OCI-LY1 (cell line): ENCODE measurements at regions not wholly inside any gene's neighbourhood (a gene's known extent, or its start where the extent isn't known, plus 50 kb on each side); places are given as distances from the start of the nearest gene placed in this dataset.
"Not testable (repeated sequence)": the region's sequence is repeated elsewhere in the genome, so short reads cannot be mapped to it uniquely, and the experiment has no call there.

Experiments used
- H2AFZ ChIP-seq: fragments of 200-600 bp; sonication (generic), shearing (Covaris generic); 2 replicates; pipeline ENCODE4 v1.6.0; 2014; ENCODE audit warnings: antibody characterized with exemption, mild to moderate bottlenecking, low read length
- H3F3A ChIP-seq: fragments of 200-600 bp; sonication (generic), shearing (Covaris generic); 2 replicates; pipeline ENCODE4 v1.6.0; 2014; ENCODE audit warnings: mild to moderate bottlenecking, antibody characterized with exemption, low read length, moderate library complexity; ENCODE audit not compliant: insufficient read depth
- H3K27ac ChIP-seq: fragments of 200-600 bp; sonication (generic); 2 replicates; pipeline ENCODE4 v1.5.1; 2014; ENCODE audit warnings: low read length, mixed run types, mild to moderate bottlenecking, low read depth; ENCODE audit not compliant: poor library complexity, severe bottlenecking
- H3K27me3 ChIP-seq: fragments of 200-600 bp; sonication (generic); 2 replicates; pipeline ENCODE4 v1.6.0; 2014; ENCODE audit warnings: antibody characterized with exemption, mild to moderate bottlenecking, low read length, moderate library complexity; ENCODE audit not compliant: insufficient read depth
- H3K36me3 ChIP-seq: fragments of 200-600 bp; sonication (generic); 2 replicates; pipeline ENCODE4 v1.6.1; 2014; ENCODE audit warnings: mild to moderate bottlenecking, antibody characterized with exemption, low read length, moderate library complexity, mixed read lengths; ENCODE audit not compliant: insufficient read depth
- H3K4me1 ChIP-seq: fragments of 200-600 bp; sonication (generic); 2 replicates; pipeline ENCODE4 v1.5.1; 2014; ENCODE audit warnings: mild to moderate bottlenecking, low read length, moderate library complexity; ENCODE audit not compliant: insufficient read depth, severe bottlenecking
- H3K4me2 ChIP-seq: fragments of 200-600 bp; sonication (generic), shearing (Covaris generic); 2 replicates; pipeline ENCODE4 v1.6.1; 2014; ENCODE audit warnings: low read length
- H3K4me3 ChIP-seq: fragments of 200-600 bp; sonication (generic); 2 replicates; pipeline ENCODE4 v1.5.1; 2014; ENCODE audit warnings: low read length, low read depth, mild to moderate bottlenecking, mixed read lengths; ENCODE audit not compliant: poor library complexity, severe bottlenecking
- H3K79me2 ChIP-seq: fragments of 200-600 bp; shearing (Covaris generic); 2 replicates; pipeline ENCODE4 v1.6.1; 2016; ENCODE audit warnings: mixed run types, low read length, mixed read lengths; ENCODE audit not compliant: insufficient read depth
- H3K9ac ChIP-seq: fragments of 200-600 bp; sonication (generic), shearing (Covaris generic); 2 replicates; pipeline ENCODE4 v1.6.1; 2014; ENCODE audit warnings: mild to moderate bottlenecking, low read length, mixed read lengths
- H3K9me2 ChIP-seq: fragments of 200-600 bp; sonication (generic), shearing (Covaris generic); 2 replicates; pipeline ENCODE4 v1.6.1; 2014; ENCODE audit warnings: low read depth, mild to moderate bottlenecking, low read length, mixed read lengths
- H3K9me3 ChIP-seq: fragments of 200-600 bp; shearing (Covaris generic); 2 replicates; pipeline ENCODE4 v1.6.1; 2014; ENCODE audit warnings: low read length, mixed read lengths
- H4K20me1 ChIP-seq: fragments of 200-600 bp; sonication (generic), shearing (Covaris generic); 2 replicates; pipeline ENCODE4 v1.6.0; 2016; ENCODE audit warnings: mild to moderate bottlenecking, low read length; ENCODE audit not compliant: insufficient read depth
- CTCF ChIP-seq: fragments of 200-600 bp; sonication (generic), shearing (Covaris generic); IDR thresholded peaks from 2 replicates; pipeline ENCODE4 v1.5.1; 2017; ENCODE audit warnings: mild to moderate bottlenecking, antibody characterized with exemption, low read length, moderate library complexity, mixed read lengths
- EZH2 ChIP-seq: fragments of 200-600 bp; sonication (generic), shearing (Covaris generic); IDR thresholded peaks from 2 replicates; pipeline ENCODE4 v1.8.0; 2017; ENCODE audit warnings: borderline replicate concordance, mixed run types, mild to moderate bottlenecking, antibody characterized with exemption, low read length, moderate library complexity, mixed read lengths

DNA sequence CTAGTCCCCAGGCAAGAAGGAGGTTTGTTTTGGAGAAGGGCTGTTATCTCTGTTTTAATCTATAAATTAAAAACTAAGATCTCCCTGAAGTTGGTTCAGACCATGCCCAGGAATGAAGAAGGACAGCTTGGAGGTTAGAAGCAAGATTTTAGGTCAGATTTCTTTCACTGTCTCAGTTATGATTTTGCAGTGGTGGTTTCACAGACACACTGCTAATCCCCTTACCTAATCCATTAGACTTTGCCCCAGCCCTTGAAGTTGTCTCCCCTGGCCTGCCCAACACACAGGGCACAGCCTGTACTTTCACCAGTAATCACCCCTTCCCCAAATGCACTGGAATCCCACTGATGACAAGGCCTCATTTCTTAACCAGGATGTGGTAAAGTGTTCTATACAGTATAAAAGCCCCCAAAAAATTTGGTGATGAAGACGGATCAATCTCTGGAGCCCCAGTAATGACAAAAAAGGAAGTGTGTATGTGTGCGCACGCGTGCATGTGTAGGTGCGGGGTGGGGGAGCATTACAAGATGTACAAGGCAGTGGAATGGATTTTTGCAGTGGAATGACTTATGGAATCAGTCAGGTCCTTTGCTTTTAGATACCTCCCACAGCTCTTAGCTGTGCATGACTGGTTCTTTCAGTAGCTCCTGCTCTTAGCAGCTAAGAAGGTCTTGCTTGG, 73.1 kb upstream of the TERB2 start:
- H3K9me3 ChIP-seq = 0 out of 2 replicates have a peak, but pooled peaks cover 4% of the 10 kb centered on the region
- H3K9me2 ChIP-seq = no peaks in the 10 kb centered on the region
- no peaks in the 10 kb centered on the region for H3F3A ChIP-seq
- no peak overlapping the region for H3K9ac ChIP-seq
- H4K20me1 ChIP-seq = no peaks in the 10 kb centered on the region
- no peaks in the 10 kb centered on the region for H3K79me2 ChIP-seq
- H3K4me1 ChIP-seq = no peaks in the 10 kb centered on the region
- no peak overlapping the region for H3K4me2 ChIP-seq
- no peaks in the 10 kb centered on the region for H3K27me3 ChIP-seq
- no peaks in the 10 kb centered on the region for H3K36me3 ChIP-seq
- no peak overlapping the region for H3K27ac ChIP-seq
- H3K4me3 ChIP-seq = no peak overlapping the region
- no peak overlapping the region for H2AFZ ChIP-seq
- TF ChIP-seq CTCF (no peak), EZH2 (no peak)

DNA sequence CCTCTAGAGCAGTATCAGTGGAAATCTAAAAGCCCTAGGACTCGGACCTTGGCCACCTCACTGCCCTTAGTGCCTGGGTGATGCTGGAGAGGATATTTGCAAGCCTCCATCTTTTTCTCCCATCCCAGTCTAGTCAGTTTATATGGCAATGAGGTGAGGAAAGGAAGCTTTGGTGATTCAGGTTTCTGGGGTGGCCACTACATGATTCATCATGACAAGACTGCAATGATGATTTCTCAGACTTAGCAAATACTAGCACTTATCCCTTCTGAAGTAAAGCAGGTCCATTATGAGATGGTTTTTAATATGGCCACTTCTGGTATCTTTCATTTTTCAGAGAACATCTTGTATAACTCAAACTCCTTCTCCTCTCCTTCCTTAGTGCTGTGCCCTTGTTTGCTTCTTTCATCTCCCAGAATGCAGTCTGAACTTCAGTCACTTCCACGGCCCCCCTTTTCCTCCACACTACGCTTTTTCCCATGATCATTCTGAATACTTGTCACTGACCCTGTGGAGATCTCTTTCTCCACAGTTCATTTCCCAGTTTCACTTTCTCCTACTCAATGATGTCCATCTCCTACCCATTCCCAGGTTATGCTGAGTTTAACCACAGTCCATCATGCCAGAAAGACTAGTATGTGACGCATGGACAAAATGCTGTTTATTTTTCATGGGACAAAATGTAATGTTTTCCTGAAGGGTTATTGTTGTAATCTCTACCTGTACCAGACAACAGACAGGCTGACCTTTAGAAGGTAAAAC, 57.4 kb upstream of the TERB2 start:
- not testable (repeated sequence) for H3K9me3 ChIP-seq, H2AFZ ChIP-seq, H3K4me3 ChIP-seq, H3K79me2 ChIP-seq, H3K27me3 ChIP-seq, H3K9ac ChIP-seq, H3K4me1 ChIP-seq, H3F3A ChIP-seq, H3K36me3 ChIP-seq, H3K9me2 ChIP-seq, H4K20me1 ChIP-seq, H3K27ac ChIP-seq, H3K4me2 ChIP-seq

GRCh38 chr15:44899775-44900174, 56.7 kb upstream of the TERB2 start:
- not testable (repeated sequence) for H3K9me2 ChIP-seq, H2AFZ ChIP-seq, H3K36me3 ChIP-seq, H3K9ac ChIP-seq, H3K79me2 ChIP-seq, H3K4me1 ChIP-seq, H4K20me1 ChIP-seq, H3K9me3 ChIP-seq, H3F3A ChIP-seq, H3K27me3 ChIP-seq, H3K4me2 ChIP-seq, H3K27ac ChIP-seq, H3K4me3 ChIP-seq

DNA sequence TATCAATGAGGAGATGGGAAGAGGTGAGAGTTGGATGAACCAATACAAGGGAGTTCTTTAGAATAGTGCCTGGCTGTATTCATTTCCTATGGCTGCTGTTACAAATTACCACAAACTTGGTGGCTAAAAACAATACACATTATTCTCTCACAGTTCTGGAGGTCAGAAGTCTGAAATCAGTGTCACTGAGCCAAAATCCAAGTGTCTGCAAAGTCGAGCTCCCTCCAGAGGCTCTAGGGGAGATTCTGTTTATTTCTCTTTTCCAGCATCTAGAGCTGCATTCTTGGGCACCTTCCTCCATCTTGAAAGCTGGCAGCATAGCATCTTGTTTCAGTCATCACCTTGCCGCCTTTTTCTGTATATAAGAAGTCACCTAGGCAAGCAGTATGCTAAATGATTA, 55.7 kb upstream of the TERB2 start:
- not testable (repeated sequence) for H3K79me2 ChIP-seq, H3K9ac ChIP-seq, H3K9me2 ChIP-seq, H3F3A ChIP-seq, H3K4me2 ChIP-seq, H3K27me3 ChIP-seq, H3K4me1 ChIP-seq, H3K9me3 ChIP-seq, H3K4me3 ChIP-seq, H2AFZ ChIP-seq, H3K36me3 ChIP-seq, H4K20me1 ChIP-seq, H3K27ac ChIP-seq

GRCh38 chr15:44903281-44903680, 53.2 kb upstream of the TERB2 start:
- H4K20me1 ChIP-seq, H3K9me2 ChIP-seq, H2AFZ ChIP-seq, H3K27ac ChIP-seq, H3K27me3 ChIP-seq, H3F3A ChIP-seq, H3K4me1 ChIP-seq, H3K9me3 ChIP-seq, H3K9ac ChIP-seq, H3K79me2 ChIP-seq, H3K4me2 ChIP-seq, H3K36me3 ChIP-seq, H3K4me3 ChIP-seq: not testable (repeated sequence)

DNA sequence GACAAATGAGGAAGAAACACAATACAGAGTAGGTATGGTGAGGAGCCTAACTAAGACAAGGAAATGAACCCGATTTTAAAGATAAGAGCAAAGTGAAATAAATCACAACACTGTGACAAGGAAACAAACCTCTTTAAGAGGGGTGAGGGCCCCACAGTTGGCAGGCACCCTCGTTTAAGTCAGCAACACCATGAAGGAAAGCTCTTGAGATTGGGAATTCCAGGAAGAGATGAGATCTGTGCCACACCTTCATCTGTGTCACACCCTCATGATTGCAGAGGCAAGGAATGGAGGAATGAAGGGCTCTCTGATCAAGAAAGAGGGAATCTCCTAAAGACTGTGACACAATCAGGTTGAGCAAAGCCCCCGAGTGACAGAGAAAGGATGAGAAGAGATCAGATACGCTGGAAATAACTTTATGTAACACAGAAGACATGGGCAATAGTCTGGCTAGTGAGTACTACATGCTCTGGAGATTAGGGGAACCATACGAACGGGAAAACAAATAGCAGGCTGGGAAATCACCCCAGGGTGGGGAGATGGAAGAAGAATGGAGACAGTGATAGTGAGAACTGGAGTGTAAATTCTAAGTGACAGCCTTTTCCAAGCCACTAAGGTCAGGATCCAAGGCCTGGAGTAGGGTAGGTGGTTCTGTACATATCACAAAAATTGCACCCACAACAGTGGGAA, 51.7 kb upstream of the TERB2 start:
- H3K4me1 ChIP-seq, H3K9me3 ChIP-seq, H4K20me1 ChIP-seq, H3K9me2 ChIP-seq, H3K4me2 ChIP-seq, H3F3A ChIP-seq, H3K9ac ChIP-seq, H3K4me3 ChIP-seq, H3K79me2 ChIP-seq, H2AFZ ChIP-seq, H3K27me3 ChIP-seq, H3K36me3 ChIP-seq, H3K27ac ChIP-seq: not testable (repeated sequence)
